Vagina (tissue), 2 donors: ENCODE measurements at regions not wholly inside any gene's neighbourhood (a gene's known extent, or its start where the extent isn't known, plus 50 kb on each side); places are given as distances from the start of the nearest gene placed in this dataset.

Experiments
- POLR2A ChIP-seq, 2 donors: fragments of 450-650 bp; IDR thresholded peaks; one replicate each; pipeline ENCODE4 v1.6.1; 2017; ENCODE audit warnings: antibody characterized with exemption in 2 of 2, mild to moderate bottlenecking in 2 of 2, moderate library complexity in 2 of 2
- POLR2AphosphoS5 ChIP-seq, 2 donors: sonication (generic); formaldehyde crosslinking; IDR thresholded peaks; one replicate each; pipeline ENCODE4 v1.9.0; 2017; ENCODE audit warnings: antibody characterized with exemption in 2 of 2, mild to moderate bottlenecking in 2 of 2, low read depth in 1 of 2; ENCODE audit not compliant: insufficient read depth in 1 of 2
- TF ChIP-seq, protein P1 (sequence below), 3 experiments: fragments of 450-650 bp in 2 of 3; fragments of 200-600 bp in 1 of 3; sonication (generic) in 1 of 3; IDR thresholded peaks; one replicate each; pipeline ENCODE4 v1.5.1; 2017 to 2019; ENCODE audit warnings: antibody characterized with exemption in 3 of 3, mild to moderate bottlenecking in 2 of 3, moderate library complexity in 2 of 3

- TF ChIP-seq, protein P1, sequence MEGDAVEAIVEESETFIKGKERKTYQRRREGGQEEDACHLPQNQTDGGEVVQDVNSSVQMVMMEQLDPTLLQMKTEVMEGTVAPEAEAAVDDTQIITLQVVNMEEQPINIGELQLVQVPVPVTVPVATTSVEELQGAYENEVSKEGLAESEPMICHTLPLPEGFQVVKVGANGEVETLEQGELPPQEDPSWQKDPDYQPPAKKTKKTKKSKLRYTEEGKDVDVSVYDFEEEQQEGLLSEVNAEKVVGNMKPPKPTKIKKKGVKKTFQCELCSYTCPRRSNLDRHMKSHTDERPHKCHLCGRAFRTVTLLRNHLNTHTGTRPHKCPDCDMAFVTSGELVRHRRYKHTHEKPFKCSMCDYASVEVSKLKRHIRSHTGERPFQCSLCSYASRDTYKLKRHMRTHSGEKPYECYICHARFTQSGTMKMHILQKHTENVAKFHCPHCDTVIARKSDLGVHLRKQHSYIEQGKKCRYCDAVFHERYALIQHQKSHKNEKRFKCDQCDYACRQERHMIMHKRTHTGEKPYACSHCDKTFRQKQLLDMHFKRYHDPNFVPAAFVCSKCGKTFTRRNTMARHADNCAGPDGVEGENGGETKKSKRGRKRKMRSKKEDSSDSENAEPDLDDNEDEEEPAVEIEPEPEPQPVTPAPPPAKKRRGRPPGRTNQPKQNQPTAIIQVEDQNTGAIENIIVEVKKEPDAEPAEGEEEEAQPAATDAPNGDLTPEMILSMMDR (IDR thresholded peaks at IDR 0.05) = no peak
- no peak for TF ChIP-seq POLR2A (IDR thresholded peaks at IDR 0.05)
- no peak for TF ChIP-seq POLR2AphosphoS5 (IDR thresholded peaks at IDR 0.05; ENCODE audit: insufficient read depth in 1 of 2, low read depth in 1 of 2)
Measured at GRCh38 chr12:124393831-124394230, 98.9 kb downstream of the RFLNA start.
